AG09309 (cell line): ENCODE measurements at regions not wholly inside any gene's neighbourhood (a gene's known extent, or its start where the extent isn't known, plus 50 kb on each side); places are given as distances from the start of the nearest gene placed in this dataset.

Experiments
- DNase-seq: peaks from one replicate; pipeline ENCODE4 v3.0.0-alpha.2; 2010; ENCODE audit warnings: low read depth
- H3K4me3 ChIP-seq: 2 replicates; pipeline ENCODE4 v1.5.1; 2011; ENCODE audit warnings: mild to moderate bottlenecking, low read depth, low read length, moderate library complexity; ENCODE audit not compliant: control insufficient read depth
- TF ChIP-seq, protein P1 (sequence below): IDR thresholded peaks from 2 replicates; pipeline ENCODE4 v1.5.1; 2011; ENCODE audit warnings: mild to moderate bottlenecking, low read depth, low read length, inconsistent platforms; ENCODE audit not compliant: insufficient read depth, control insufficient read depth; ENCODE audit errors: missing control alignments

DNA sequence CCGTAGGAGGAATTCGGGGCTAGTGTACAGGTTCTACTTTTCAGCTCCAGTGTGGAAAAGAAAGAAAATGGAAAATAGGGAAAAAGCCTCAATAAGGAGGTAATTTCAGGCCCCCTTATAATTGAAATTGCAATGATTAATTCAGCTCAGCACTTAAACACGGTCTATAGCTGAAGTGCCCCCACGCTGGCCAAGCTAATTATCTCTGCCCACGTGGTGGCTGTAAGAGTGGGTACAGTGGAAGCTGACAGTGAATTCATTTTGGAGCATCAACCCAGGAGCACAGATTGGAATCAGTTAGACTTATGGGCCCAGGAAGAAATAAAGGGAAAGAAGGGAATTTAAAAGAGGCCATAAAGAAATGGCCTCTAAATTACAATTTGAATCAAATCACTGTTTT, 631.1 kb upstream of the CPEB2 start:
- TF ChIP-seq, protein P1, sequence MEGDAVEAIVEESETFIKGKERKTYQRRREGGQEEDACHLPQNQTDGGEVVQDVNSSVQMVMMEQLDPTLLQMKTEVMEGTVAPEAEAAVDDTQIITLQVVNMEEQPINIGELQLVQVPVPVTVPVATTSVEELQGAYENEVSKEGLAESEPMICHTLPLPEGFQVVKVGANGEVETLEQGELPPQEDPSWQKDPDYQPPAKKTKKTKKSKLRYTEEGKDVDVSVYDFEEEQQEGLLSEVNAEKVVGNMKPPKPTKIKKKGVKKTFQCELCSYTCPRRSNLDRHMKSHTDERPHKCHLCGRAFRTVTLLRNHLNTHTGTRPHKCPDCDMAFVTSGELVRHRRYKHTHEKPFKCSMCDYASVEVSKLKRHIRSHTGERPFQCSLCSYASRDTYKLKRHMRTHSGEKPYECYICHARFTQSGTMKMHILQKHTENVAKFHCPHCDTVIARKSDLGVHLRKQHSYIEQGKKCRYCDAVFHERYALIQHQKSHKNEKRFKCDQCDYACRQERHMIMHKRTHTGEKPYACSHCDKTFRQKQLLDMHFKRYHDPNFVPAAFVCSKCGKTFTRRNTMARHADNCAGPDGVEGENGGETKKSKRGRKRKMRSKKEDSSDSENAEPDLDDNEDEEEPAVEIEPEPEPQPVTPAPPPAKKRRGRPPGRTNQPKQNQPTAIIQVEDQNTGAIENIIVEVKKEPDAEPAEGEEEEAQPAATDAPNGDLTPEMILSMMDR, result no peak
- no peak overlapping the region for H3K4me3 ChIP-seq
- DNase-seq, result no peak

DNA sequence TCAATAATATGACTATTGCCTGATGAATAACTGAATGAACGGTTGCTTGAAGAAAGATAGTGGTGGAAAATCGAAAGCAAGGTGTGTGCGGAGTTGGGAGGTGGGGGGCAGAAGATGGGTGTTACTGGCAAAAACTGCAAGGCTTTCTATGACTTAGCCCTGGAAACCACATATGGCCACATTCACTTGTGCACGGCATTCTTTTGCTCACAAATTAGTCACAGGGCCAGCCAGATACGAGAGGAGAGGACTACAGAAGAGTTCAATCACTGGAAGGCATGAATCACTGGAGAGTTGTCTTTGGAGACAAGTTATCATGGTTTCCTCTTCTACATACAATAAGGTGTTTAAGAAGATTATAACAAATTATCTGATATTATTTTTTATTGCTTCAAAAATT, 626.5 kb upstream of the CPEB2 start:
- no peak for DNase-seq
- TF ChIP-seq, protein P1, result no peak
- no peak overlapping the region for H3K4me3 ChIP-seq

DNA sequence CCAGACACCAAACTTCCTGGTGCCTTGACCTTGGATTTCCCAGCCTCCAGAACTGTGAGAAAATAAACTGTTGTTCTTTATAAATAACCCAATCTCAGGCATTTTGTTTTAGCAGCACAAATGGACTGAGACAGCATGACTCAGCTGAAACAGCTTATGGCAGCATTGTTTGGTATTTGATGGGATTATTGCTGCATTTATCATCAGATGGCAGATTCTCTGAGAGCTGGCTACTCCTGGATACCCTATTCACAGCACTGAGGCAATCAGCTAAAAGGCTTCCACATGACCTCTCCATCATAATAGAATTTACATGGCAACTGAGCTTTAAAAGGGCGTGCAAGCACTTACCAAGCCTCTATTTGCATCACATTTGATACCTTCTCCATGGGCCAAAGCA, 623.1 kb upstream of the CPEB2 start:
- no peak overlapping the region for H3K4me3 ChIP-seq
- DNase-seq, result no peak
- TF ChIP-seq, protein P1, result no peak

- no peak overlapping the region for H3K4me3 ChIP-seq
- DNase-seq, result no peak
- TF ChIP-seq, protein P1, result no peak
These were observed 618.6 kb upstream of the CPEB2 start for GRCh38 chr4:14383652-14384051.

DNA sequence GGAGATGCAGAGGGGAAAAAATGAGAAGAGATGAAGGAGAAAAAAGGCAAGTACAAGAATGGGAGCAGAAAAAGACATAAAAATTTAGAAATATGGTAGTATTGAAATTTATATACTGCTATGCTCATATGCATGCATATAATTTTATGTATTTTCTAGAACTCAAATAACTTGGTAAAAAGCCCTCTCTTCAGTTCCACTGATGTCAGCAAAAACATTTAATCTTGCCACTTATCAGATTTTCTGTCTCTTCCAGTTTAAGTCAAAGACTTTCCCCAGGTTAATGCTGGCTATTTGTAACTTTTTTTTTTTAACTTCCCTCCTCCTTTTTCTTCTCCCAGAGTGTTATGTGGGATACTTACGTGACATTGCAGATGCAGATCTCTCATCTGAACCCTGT, 617.5 kb upstream of the CPEB2 start:
- no peak for DNase-seq
- H3K4me3 ChIP-seq, result no peak overlapping the region
- TF ChIP-seq, protein P1, result no peak

GRCh38 chr4:14386196-14386595, 616.1 kb upstream of the CPEB2 start:
- no peak overlapping the region for H3K4me3 ChIP-seq
- TF ChIP-seq, protein P1, result no peak
- no peak for DNase-seq

DNA sequence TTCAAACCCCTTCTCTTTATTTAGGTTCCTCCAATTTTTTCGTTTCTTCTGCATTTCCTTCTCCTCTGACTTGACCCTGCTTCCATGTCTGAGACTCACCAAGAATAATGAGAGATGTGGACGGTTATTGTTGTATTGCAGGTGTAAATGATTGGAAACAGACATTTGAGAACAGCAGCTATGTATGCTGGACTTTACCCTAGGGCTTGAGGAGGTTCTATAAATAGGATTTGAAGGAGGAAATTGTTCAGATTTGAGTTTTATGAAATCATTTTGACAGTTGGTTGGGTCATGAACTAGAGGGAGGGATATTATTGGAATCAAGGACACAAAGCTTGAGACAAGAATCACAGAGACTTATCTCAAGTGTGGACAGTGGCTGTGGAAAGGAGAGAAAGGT, 614.6 kb upstream of the CPEB2 start:
- no peak overlapping the region for H3K4me3 ChIP-seq
- DNase-seq, result no peak
- TF ChIP-seq, protein P1, result no peak
